ENCODE measurements at regions not wholly inside any gene's neighbourhood (a gene's known extent, or its start where the extent isn't known, plus 50 kb on each side); places are given as distances from the start of the nearest gene placed in this dataset.

DNA sequence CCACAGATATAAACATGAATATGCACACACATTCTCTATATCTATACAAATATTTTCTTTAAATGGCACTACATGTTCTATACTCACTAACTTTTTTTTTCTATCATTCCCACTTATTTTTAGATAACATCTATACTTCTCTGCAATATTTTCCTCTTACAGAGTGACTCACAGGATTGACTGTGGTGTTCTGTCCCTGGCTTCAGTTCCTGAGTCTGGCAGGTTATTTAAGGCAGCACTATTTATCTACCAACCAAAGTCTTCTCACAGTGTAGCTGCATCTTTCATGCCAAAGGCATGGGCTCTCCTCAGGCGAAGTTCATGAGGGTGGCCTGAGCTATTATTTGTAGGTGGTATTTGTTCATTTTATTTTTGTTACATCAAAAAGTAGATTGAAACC, 409.0 kb downstream of the PRR16 start:
- peak; percentile 5 for DNase-seq (ENCODE audit: low read depth)
- TF ChIP-seq, protein P1, sequence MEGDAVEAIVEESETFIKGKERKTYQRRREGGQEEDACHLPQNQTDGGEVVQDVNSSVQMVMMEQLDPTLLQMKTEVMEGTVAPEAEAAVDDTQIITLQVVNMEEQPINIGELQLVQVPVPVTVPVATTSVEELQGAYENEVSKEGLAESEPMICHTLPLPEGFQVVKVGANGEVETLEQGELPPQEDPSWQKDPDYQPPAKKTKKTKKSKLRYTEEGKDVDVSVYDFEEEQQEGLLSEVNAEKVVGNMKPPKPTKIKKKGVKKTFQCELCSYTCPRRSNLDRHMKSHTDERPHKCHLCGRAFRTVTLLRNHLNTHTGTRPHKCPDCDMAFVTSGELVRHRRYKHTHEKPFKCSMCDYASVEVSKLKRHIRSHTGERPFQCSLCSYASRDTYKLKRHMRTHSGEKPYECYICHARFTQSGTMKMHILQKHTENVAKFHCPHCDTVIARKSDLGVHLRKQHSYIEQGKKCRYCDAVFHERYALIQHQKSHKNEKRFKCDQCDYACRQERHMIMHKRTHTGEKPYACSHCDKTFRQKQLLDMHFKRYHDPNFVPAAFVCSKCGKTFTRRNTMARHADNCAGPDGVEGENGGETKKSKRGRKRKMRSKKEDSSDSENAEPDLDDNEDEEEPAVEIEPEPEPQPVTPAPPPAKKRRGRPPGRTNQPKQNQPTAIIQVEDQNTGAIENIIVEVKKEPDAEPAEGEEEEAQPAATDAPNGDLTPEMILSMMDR (conservative IDR thresholded peaks at IDR 0.05; ENCODE audit: low read depth, low read length) = no peak
- H3K4me3 ChIP-seq (ENCODE audit: low read length) = no peak overlapping the region

DNA sequence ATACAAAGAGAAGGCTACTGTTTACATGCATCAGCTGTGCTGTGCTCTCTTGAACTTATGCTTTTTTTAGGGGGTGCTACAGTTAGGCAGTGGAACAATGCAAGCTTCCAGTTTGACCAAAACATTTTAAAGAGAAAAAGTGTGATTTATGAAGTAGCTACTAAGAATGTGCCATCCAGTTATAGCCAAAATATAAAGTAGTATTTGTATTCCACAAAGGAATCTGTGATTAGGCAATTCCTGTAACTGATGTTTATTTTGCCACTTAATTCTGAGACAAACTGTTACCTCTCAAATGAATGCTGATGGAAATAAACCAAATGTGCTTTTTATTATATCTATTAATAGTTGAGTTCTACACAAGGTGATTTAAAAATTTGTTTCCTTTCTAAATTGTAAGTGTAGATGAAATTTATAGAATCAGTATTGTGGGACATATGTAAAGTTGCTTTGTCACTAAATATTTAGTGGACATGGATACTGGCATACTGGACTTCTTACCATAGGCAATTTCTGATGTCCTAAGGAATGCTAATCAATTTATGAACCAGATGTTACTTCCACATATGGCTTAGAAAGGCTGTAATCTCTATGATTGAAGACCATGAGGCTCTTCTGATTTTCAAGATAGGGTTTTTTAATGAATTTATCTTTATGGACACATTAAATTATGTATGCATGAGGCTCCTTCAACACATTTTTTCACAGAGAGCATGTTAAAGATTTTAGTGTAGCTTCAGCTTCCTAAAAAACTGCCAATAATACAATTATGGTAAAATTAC, 410.2 kb downstream of the PRR16 start:
- H3K4me3 ChIP-seq (ENCODE audit: low read length) = no peak overlapping the region
- DNase-seq (ENCODE audit: low read depth) = no peak
- TF ChIP-seq, protein P1 (conservative IDR thresholded peaks at IDR 0.05; ENCODE audit: low read depth, low read length) = no peak

DNA sequence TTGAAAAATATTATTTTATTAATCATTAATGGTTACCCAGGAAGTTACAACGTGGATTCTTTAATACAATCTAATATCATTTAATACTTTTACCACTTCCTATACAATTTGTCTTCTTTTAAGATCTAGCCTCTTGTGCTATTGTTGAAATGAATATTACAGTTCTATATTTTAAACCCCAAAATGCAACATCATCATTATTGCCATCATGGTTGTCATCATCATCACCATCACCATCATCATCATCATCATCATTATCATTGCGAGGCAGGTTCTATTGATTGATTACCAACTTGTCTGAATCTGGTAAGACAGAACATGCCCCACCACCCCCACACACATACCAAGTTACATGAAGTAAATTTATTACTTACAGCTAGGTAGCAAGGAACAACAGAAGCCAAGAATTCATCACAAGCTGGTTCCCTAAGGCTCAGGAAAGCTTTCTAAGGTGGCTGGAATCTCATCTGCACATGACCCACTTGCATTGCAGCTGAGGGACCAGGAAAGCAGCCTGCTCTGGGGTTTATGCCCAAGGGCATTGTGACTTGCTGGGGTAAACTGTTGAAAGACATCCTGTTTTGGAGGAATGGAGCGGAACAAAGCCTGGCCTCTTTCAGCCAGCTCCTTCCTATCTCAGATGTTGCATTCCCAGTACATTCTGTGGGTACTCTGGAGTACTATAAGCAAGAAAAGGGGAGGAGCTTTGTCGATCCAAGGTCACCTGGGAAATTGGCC, 418.1 kb downstream of the PRR16 start:
- TF ChIP-seq, protein P1 (conservative IDR thresholded peaks at IDR 0.05; ENCODE audit: low read depth, low read length) = no peak
- no peak for DNase-seq (ENCODE audit: low read depth)
- no peak overlapping the region for H3K4me3 ChIP-seq (ENCODE audit: low read length)

DNA sequence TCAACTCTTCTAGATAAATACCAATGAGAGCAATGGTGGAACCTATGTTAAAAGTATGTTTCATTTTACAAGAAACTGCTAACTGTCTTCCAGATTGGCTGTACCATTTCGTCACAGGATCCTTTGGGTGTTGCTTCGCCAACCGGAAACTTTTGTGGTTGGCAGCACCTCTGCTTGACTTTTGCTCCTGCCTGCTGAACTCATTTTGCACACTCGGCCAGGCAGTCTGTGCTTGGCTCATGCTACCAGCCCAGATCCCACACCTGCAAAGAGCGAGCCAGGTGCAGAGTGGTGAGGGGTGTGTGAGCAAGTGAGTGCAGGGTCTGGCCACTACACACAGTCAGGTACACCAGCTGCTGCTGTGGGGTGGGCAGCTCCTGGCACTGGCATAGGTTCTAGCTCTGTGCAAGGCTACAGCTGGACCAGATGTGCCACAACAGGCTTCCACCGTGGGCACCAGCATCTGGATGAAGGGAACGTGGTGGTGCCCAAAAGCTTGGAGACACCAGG, 422.3 kb downstream of the PRR16 start:
- DNase-seq (ENCODE audit: low read depth) = no peak
- TF ChIP-seq, protein P1 (conservative IDR thresholded peaks at IDR 0.05; ENCODE audit: low read depth, low read length) = no peak
- no peak overlapping the region for H3K4me3 ChIP-seq (ENCODE audit: low read length)

DNA sequence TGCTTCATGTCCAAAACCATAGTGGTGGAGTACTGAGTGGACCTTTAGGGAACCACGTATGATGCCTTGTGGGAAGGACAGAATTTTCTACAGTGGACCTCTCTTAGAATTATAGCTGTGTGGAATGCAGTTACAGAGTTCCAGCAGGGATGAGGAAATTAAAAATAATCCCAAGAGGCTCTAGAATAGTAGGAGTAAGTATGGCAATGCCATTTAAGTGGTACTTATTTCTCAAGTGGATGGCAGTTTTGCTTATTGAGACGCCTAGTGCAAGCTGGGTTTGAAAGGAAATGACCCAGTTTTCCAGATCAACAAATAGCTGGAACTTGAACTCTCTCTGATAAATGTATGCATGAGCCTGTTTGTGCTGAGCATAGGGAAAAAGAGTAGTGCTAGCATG, 431.6 kb downstream of the PRR16 start:
- no peak for DNase-seq (ENCODE audit: low read depth)
- H3K4me3 ChIP-seq (ENCODE audit: low read length) = no peak overlapping the region
- TF ChIP-seq, protein P1 (conservative IDR thresholded peaks at IDR 0.05; ENCODE audit: low read depth, low read length) = no peak

DNA sequence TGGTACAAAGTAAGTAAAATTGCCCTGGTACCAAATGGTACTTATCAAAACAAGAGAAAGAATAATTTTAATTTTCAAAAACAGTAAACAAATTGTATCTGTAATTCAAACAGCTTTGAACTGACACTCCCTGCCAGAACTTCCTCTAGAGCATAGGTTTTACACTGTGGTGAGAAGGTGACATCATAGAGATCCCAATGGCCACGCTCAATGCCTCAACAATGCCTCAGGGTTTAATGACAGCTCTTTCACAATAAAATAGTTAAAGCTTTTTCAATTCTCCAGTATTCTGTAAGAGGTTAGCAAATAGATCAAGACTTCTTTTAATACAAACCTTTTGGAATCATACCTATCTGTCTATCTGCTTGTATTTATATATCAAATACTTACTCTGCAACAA, 437.1 kb downstream of the PRR16 start:
- DNase-seq (ENCODE audit: low read depth) = no peak
- TF ChIP-seq, protein P1 (conservative IDR thresholded peaks at IDR 0.05; ENCODE audit: low read depth, low read length) = no peak
- no peak overlapping the region for H3K4me3 ChIP-seq (ENCODE audit: low read length)
